ACHN (cell line): ENCODE measurements at regions not wholly inside any gene's neighbourhood (a gene's known extent, or its start where the extent isn't known, plus 50 kb on each side); places are given as distances from the start of the nearest gene placed in this dataset.

Source experiments
- DNase-seq: peaks from one replicate; pipeline ENCODE4 v3.0.0-alpha.2; 2015
- in situ Hi-C: cut with HindIII; loops from 2 replicates; pipeline ENCODE4 v1.10.0; 2017; ENCODE audit warnings: low sequenced_read_pairs, low pct_ligation_motif_present, low pct_unique_long_range_greater_than_20kb

GRCh38 chr2:139969323-139969722 lies 1189.1 kb upstream of the NXPH2 start:
- in situ Hi-C loops = no loop called here
- no peak for DNase-seq

GRCh38 chr2:139968588-139968987 lies 1188.4 kb upstream of the NXPH2 start:
- DNase-seq = no peak
- in situ Hi-C loops = no loop called here

- no peak for DNase-seq
- in situ Hi-C loops = no loop called here
Observed at GRCh38 chr2:139967665-139968064, 1187.5 kb upstream of the NXPH2 start.

GRCh38 chr2:139964721-139965440 lies 1184.7 kb upstream of the NXPH2 start:
- DNase-seq = no peak
- in situ Hi-C loops = no loop called here

GRCh38 chr2:139963863-139964355 lies 1183.7 kb upstream of the NXPH2 start:
- no peak for DNase-seq
- in situ Hi-C loops = no loop called here

GRCh38 chr2:139949242-139949972 lies 1169.2 kb upstream of the NXPH2 start:
- no peak for DNase-seq
- in situ Hi-C loops = no loop called here

GRCh38 chr2:139946690-139947089 lies 1166.5 kb upstream of the NXPH2 start:
- in situ Hi-C loops = no loop called here
- peak; percentile 3 for DNase-seq

GRCh38 chr2:139940686-139941085 lies 1160.5 kb upstream of the NXPH2 start:
- DNase-seq = no peak
- in situ Hi-C loops = no loop called here

- no peak for DNase-seq
- in situ Hi-C loops = no loop called here
Observed at GRCh38 chr2:139925903-139926302, 1145.7 kb upstream of the NXPH2 start.

GRCh38 chr2:139924070-139924469 lies 1143.9 kb upstream of the NXPH2 start:
- DNase-seq = no peak
- in situ Hi-C loops = no loop called here

GRCh38 chr2:139918982-139919381 lies 1138.8 kb upstream of the NXPH2 start:
- no peak for DNase-seq
- in situ Hi-C loops = no loop called here

- in situ Hi-C loops = no loop called here
- DNase-seq = no peak
Observed at GRCh38 chr2:139917690-139918384, 1137.6 kb upstream of the NXPH2 start.

GRCh38 chr2:139916822-139917221 lies 1136.6 kb upstream of the NXPH2 start:
- DNase-seq = no peak
- in situ Hi-C loops = no loop called here

- in situ Hi-C loops = no loop called here
Observed at GRCh38 chr2:139911160-139911559, 1131.0 kb upstream of the NXPH2 start.

GRCh38 chr2:139909136-139909535 lies 1128.9 kb upstream of the NXPH2 start:
- in situ Hi-C loops = no loop called here
- DNase-seq = no peak

More at GRCh38 chr2:139911160-139911559, 1131.0 kb upstream of the NXPH2 start:
- no peak for DNase-seq

- DNase-seq = no peak
- in situ Hi-C loops = no loop called here
Observed at GRCh38 chr2:139905624-139906023, 1125.4 kb upstream of the NXPH2 start.

- DNase-seq = no peak
- in situ Hi-C loops = no loop called here
Observed at GRCh38 chr2:139891636-139892035, 1111.4 kb upstream of the NXPH2 start.

- in situ Hi-C loops = no loop called here
- DNase-seq = no peak
Observed at GRCh38 chr2:139885921-139886498, 1105.8 kb upstream of the NXPH2 start.

GRCh38 chr2:139876964-139877363 lies 1096.8 kb upstream of the NXPH2 start:
- in situ Hi-C loops = no loop called here
- no peak for DNase-seq
